ENCODE measurements at regions not wholly inside any gene's neighbourhood (a gene's known extent, or its start where the extent isn't known, plus 50 kb on each side); places are given as distances from the start of the nearest gene placed in this dataset.
"Not testable (repeated sequence)": the region's sequence is repeated elsewhere in the genome, so short reads cannot be mapped to it uniquely, and the experiment has no call there.

DNA sequence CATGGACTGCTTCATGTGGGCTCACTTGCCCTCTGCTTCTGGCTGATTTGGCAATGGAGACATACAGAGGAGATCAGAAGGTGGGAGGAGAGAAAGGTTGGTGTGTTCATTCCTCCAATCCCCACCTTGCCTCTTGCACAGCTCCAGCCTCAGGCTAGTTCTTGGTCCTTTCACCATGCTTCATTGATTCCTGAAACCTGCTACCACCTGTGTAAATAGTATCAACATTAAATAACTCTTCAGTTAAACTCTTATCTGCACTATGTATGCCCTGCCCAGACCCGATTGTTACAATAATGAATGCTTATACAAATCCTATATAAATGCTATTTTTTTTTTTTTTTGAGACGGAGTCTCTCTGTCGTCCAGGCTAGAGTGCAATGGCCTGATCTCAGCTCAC, 174.5 kb downstream of the CD83 start:
- no peaks in the 10 kb centered on the region for H4K20me1 ChIP-seq (ENCODE audit: insufficient read depth)
- no peak overlapping the region for H3K4me3 ChIP-seq (ENCODE audit: low read depth in 2 of 2, low read length in 1 of 2)
- CTCF ChIA-PET: no interaction called here
- no peaks in the 10 kb centered on the region for H3K9me2 ChIP-seq
- 72% methylated on average over 3 of the region's 3 CpGs for WGBS (ENCODE audit: low lambda C conversion rate)
- no peaks in the 10 kb centered on the region for H3F3A ChIP-seq (replicated peaks; ENCODE audit: insufficient read depth)
- TF ChIP-seq, protein P1, sequence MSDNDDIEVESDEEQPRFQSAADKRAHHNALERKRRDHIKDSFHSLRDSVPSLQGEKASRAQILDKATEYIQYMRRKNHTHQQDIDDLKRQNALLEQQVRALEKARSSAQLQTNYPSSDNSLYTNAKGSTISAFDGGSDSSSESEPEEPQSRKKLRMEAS (IDR thresholded peaks at IDR 0.05; ENCODE audit: low read depth): no peak
- TF ChIP-seq NRF1 (IDR thresholded peaks at IDR 0.05; ENCODE audit: low read depth, low read length): no peak
- no peak overlapping the region for H3K4me2 ChIP-seq
- H3K36me3 ChIP-seq (replicated peaks in 1 of 2; ENCODE audit: control insufficient read depth in 1 of 2, insufficient read depth in 2 of 2, low read length in 1 of 2): no peaks in the 10 kb centered on the region
- POLR2A ChIA-PET: no interaction called here
- H3K4me1 ChIP-seq (ENCODE audit: control insufficient read depth in 1 of 2, insufficient read depth in 2 of 2, low read depth in 1 of 2, low read length in 1 of 2): no peaks in the 10 kb centered on the region
- no peaks in the 10 kb centered on the region for H3K79me2 ChIP-seq (ENCODE audit: insufficient read depth)
- no peak overlapping the region for H2AFZ ChIP-seq (ENCODE audit: low read depth)
- no peaks in the 10 kb centered on the region for H3K9me3 ChIP-seq
- H3K27ac ChIP-seq (ENCODE audit: low read depth in 2 of 2, low read length in 1 of 2): no peak overlapping the region
- H3K9ac ChIP-seq: no peak overlapping the region
- H3K27me3 ChIP-seq (ENCODE audit: insufficient read depth): no peaks in the 10 kb centered on the region
- no peak for DNase-seq

DNA sequence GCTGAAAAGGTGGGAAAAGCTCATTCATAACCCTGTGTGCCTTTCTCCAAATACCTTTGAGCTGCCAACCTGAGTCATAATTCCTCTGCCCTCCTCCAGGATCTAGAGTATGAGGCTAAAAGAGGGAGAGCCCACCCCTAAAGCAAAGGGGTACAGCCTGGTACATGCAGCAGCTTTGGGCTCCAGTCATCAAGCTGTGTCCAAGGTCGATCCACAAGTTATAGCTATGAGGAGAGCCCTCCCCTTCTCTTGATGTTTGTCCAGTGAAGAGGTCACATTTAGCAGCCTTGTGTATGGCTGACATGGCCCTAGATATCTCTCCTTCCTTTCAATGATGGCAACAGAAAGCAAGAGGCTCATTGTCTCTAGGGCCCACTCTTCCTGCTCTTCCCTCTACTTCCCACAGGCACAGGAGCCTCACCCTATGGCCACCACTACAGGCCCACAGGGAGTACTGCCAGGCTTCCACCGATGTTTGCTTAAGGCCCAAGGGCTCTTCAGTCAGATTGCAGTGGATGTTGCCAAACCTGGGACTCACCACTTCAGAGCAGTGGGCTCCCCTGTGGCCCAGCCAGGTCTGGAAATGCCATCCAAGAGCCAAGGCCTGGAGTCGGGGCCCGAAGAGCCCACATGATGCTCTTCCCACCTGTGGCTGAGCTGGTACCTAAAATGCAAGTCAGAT, 176.8 kb downstream of the CD83 start:
- H2AFZ ChIP-seq (ENCODE audit: low read depth): no peak overlapping the region
- no peak overlapping the region for H3K9ac ChIP-seq
- no peaks in the 10 kb centered on the region for H3F3A ChIP-seq (replicated peaks; ENCODE audit: insufficient read depth)
- ChIA-PET POLR2A (no interaction called here), CTCF (no interaction called here)
- no peak overlapping the region for H3K4me3 ChIP-seq (ENCODE audit: low read depth in 2 of 2, low read length in 1 of 2)
- no peaks in the 10 kb centered on the region for H3K27me3 ChIP-seq (ENCODE audit: insufficient read depth)
- no peak for DNase-seq
- WGBS (ENCODE audit: low lambda C conversion rate): 59% methylated on average over 4 of the region's 4 CpGs
- H3K9me3 ChIP-seq: no peaks in the 10 kb centered on the region
- no peaks in the 10 kb centered on the region for H3K4me1 ChIP-seq (ENCODE audit: control insufficient read depth in 1 of 2, insufficient read depth in 2 of 2, low read depth in 1 of 2, low read length in 1 of 2)
- H3K4me2 ChIP-seq: no peak overlapping the region
- TF ChIP-seq, protein P2, sequence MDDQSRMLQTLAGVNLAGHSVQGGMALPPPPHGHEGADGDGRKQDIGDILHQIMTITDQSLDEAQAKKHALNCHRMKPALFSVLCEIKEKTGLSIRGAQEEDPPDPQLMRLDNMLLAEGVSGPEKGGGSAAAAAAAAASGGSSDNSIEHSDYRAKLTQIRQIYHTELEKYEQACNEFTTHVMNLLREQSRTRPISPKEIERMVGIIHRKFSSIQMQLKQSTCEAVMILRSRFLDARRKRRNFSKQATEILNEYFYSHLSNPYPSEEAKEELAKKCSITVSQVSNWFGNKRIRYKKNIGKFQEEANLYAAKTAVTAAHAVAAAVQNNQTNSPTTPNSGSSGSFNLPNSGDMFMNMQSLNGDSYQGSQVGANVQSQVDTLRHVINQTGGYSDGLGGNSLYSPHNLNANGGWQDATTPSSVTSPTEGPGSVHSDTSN (IDR thresholded peaks at IDR 0.05): no peak
- TF ChIP-seq TCF12 (IDR thresholded peaks at IDR 0.05): no peak
- no peak for TF ChIP-seq GABPA (IDR thresholded peaks at IDR 0.05; ENCODE audit: low read depth)
- TF ChIP-seq GATA2 (CRISPR knock-in tag; IDR thresholded peaks at IDR 0.05): no peak
- TF ChIP-seq EZH2phosphoT487 (IDR thresholded peaks at IDR 0.05; ENCODE audit: borderline replicate concordance, low read depth): no peak
- TF ChIP-seq SIN3A (IDR thresholded peaks at IDR 0.05; ENCODE audit: borderline replicate concordance, low read depth, low read length): no peak
- TF ChIP-seq, protein P3, sequence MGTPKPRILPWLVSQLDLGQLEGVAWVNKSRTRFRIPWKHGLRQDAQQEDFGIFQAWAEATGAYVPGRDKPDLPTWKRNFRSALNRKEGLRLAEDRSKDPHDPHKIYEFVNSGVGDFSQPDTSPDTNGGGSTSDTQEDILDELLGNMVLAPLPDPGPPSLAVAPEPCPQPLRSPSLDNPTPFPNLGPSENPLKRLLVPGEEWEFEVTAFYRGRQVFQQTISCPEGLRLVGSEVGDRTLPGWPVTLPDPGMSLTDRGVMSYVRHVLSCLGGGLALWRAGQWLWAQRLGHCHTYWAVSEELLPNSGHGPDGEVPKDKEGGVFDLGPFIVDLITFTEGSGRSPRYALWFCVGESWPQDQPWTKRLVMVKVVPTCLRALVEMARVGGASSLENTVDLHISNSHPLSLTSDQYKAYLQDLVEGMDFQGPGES (IDR thresholded peaks at IDR 0.05; ENCODE audit: low read depth, low read length): no peak
- no peak for TF ChIP-seq FOXJ3 (CRISPR knock-in tag; IDR thresholded peaks at IDR 0.05)
- TF ChIP-seq YY1 (IDR thresholded peaks at IDR 0.05; ENCODE audit: low read depth): no peak
- TF ChIP-seq, protein P4, sequence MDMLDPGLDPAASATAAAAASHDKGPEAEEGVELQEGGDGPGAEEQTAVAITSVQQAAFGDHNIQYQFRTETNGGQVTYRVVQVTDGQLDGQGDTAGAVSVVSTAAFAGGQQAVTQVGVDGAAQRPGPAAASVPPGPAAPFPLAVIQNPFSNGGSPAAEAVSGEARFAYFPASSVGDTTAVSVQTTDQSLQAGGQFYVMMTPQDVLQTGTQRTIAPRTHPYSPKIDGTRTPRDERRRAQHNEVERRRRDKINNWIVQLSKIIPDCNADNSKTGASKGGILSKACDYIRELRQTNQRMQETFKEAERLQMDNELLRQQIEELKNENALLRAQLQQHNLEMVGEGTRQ (IDR thresholded peaks at IDR 0.05; ENCODE audit: borderline replicate concordance, low read depth, low read length): no peak
- no peak for TF ChIP-seq POLR2AphosphoS5 (IDR thresholded peaks at IDR 0.05; ENCODE audit: low read depth, low read length)
- TF ChIP-seq NRF1 (IDR thresholded peaks at IDR 0.05; ENCODE audit: low read depth, low read length): no peak
- no peak for TF ChIP-seq MEF2A (IDR thresholded peaks at IDR 0.05; ENCODE audit: borderline replicate concordance, low read depth)
- no peaks in the 10 kb centered on the region for H3K9me2 ChIP-seq
- H3K79me2 ChIP-seq (ENCODE audit: insufficient read depth): no peaks in the 10 kb centered on the region
- H4K20me1 ChIP-seq (ENCODE audit: insufficient read depth): no peaks in the 10 kb centered on the region
- H3K36me3 ChIP-seq (replicated peaks in 1 of 2; ENCODE audit: control insufficient read depth in 1 of 2, insufficient read depth in 2 of 2, low read length in 1 of 2): no peaks in the 10 kb centered on the region
- no peak overlapping the region for H3K27ac ChIP-seq (ENCODE audit: low read depth in 2 of 2, low read length in 1 of 2)

DNA sequence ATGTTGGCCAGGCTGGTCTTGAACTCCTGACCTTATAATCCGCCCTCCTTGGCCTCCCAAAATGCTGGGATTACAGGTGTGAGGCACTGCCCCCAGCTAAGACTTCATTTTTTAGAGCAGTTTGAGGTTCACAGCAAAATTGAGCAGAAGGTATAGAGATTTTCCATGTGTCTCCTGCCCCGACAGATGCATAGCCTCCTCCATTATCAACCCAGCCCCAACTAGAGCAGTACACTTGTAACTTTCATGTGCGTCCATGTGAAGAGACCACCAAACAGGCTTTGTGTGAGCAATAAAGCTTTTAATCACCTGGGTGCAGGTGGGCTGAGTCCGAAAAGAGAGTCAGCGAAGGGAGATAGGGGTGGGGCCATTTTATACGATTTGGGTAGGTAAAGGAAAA, 179.1 kb downstream of the CD83 start:
- H3K79me2 ChIP-seq (ENCODE audit: insufficient read depth); H3K4me2 ChIP-seq; H4K20me1 ChIP-seq (ENCODE audit: insufficient read depth); DNase-seq; H3F3A ChIP-seq (replicated peaks; ENCODE audit: insufficient read depth); H3K27me3 ChIP-seq (ENCODE audit: insufficient read depth); H3K9ac ChIP-seq; H3K4me1 ChIP-seq (ENCODE audit: control insufficient read depth in 1 of 2, insufficient read depth in 2 of 2, low read depth in 1 of 2, low read length in 1 of 2); H3K9me2 ChIP-seq; H3K27ac ChIP-seq (ENCODE audit: low read depth in 2 of 2, low read length in 1 of 2); H3K36me3 ChIP-seq (replicated peaks in 1 of 2; ENCODE audit: control insufficient read depth in 1 of 2, insufficient read depth in 2 of 2, low read length in 1 of 2); POLR2A ChIA-PET; CTCF ChIA-PET; H3K4me3 ChIP-seq (ENCODE audit: low read depth in 2 of 2, low read length in 1 of 2); H3K9me3 ChIP-seq; H2AFZ ChIP-seq (ENCODE audit: low read depth): not testable (repeated sequence)
- 62% methylated on average over 6 of the region's 6 CpGs for WGBS (ENCODE audit: low lambda C conversion rate)

DNA sequence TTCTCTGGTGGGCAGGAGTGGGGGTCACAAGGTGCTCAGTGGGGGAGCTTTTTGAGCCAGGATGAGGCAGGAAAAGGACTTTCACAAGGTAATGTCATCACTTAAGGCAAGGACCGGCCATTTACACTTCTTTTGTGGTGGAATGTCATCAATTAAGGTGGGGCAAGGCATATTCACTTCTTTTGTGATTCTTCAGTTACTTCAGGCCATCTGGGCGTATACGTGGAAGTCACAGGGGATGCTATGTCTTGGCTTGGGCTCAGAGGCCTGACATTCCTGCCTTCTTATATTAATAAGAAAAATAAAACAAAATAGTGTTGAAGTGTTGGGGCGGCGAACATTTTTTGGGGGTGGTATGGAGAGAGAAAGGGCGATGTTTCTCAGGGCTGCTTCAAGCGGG, 179.5 kb downstream of the CD83 start:
- H3K27ac ChIP-seq (ENCODE audit: low read depth in 2 of 2, low read length in 1 of 2); H3K9me3 ChIP-seq; H3K9ac ChIP-seq; H3K79me2 ChIP-seq (ENCODE audit: insufficient read depth); CTCF ChIA-PET; H4K20me1 ChIP-seq (ENCODE audit: insufficient read depth); H3K36me3 ChIP-seq (replicated peaks in 1 of 2; ENCODE audit: control insufficient read depth in 1 of 2, insufficient read depth in 2 of 2, low read length in 1 of 2); H3K27me3 ChIP-seq (ENCODE audit: insufficient read depth); H3K9me2 ChIP-seq; POLR2A ChIA-PET; H2AFZ ChIP-seq (ENCODE audit: low read depth); DNase-seq; H3F3A ChIP-seq (replicated peaks; ENCODE audit: insufficient read depth); H3K4me1 ChIP-seq (ENCODE audit: control insufficient read depth in 1 of 2, insufficient read depth in 2 of 2, low read depth in 1 of 2, low read length in 1 of 2); H3K4me2 ChIP-seq; H3K4me3 ChIP-seq (ENCODE audit: low read depth in 2 of 2, low read length in 1 of 2): not testable (repeated sequence)
- WGBS (ENCODE audit: low lambda C conversion rate): 82% methylated on average over 7 of the region's 7 CpGs

Data from SK-N-SH (cell line).